HCT116 (cell line): ENCODE measurements at regions not wholly inside any gene's neighbourhood (a gene's known extent, or its start where the extent isn't known, plus 50 kb on each side); places are given as distances from the start of the nearest gene placed in this dataset.

ENCODE experiments used
- ATAC-seq: fragments of 200-7000 bp; cut with Tn5 transposase; 2 replicates; pipeline ENCODE4 v1.9.1; 2020; ENCODE audit warnings: mild to moderate bottlenecking, moderate library complexity
- BruUV-seq: library from RNA; stranded (reverse); fragments of 400-500 nt; replicated peaks from 2 replicates; lab custom pipeline; 2021; lab: Mats Ljungman, UMichigan
- CTCF ChIA-PET: fragments of 300-600 bp; sonication (Branson Sonifier 250); formaldehyde crosslinking; loops from one replicate; lab custom pipeline; 2021; ENCODE audit warnings: antibody characterized with exemption; lab: Charles Lee
- POLR2A ChIA-PET: fragments of 300-600, 350-600 bp; sonication (Branson Sonifier 250); formaldehyde crosslinking; loops from one replicate; lab custom pipeline; 2021; ENCODE audit warnings: antibody characterized with exemption; lab: Charles Lee
- RAD21 ChIA-PET, 2 experiments: fragments of 300-600 bp; sonication (Branson Sonifier 250); formaldehyde crosslinking; loops; one replicate each; lab custom pipeline; 2023; ENCODE audit warnings: low total read pairs in 2 of 2; ENCODE audit not compliant: uncharacterized antibody in 2 of 2, unreplicated experiment in 2 of 2, low non-redundant PET in 1 of 2; lab: Charles Lee
- DNase-seq: peaks from one replicate; pipeline ENCODE4 v3.0.0-alpha.2; 2010; ENCODE audit warnings: low read depth, low spot score
- H2AFZ ChIP-seq: fragments of 200-600 bp; shearing (Covaris generic), sonication (generic); 2 replicates; pipeline ENCODE4 v1.6.1; 2017; ENCODE audit warnings: low read depth, mixed run types, mixed read lengths, antibody characterized with exemption, low read length; ENCODE audit not compliant: poor library complexity, severe bottlenecking
- H3K27ac ChIP-seq: 2 replicates; pipeline ENCODE4 v1.5.1; 2012; ENCODE audit warnings: low read depth, low read length
- H3K27me3 ChIP-seq: fragments of 200-600 bp; sonication (generic); 2 replicates; pipeline ENCODE4 v1.6.1; 2016; ENCODE audit warnings: mixed run types, low read length, mixed read lengths; ENCODE audit not compliant: insufficient read depth
- H3K36me3 ChIP-seq, 2 experiments: fragments of 200-500 bp in 1 of 2; fragments of 200-600 bp in 1 of 2; sonication (Bioruptor generic) in 1 of 2; sonication (generic) in 1 of 2; 2 replicates each; pipeline versions ENCODE4 v1.5.1 to v1.6.1; 2014 to 2016; ENCODE audit warnings: low read length in 2 of 2, inconsistent platforms in 1 of 2, mixed read lengths in 1 of 2, mixed run types in 1 of 2; ENCODE audit not compliant: insufficient read depth in 2 of 2, control insufficient read depth in 1 of 2
- H3K4me1 ChIP-seq, 2 experiments: fragments of 200-600 bp in 1 of 2; sonication (generic) in 1 of 2; 2 replicates each; pipeline versions ENCODE4 v1.5.1 to v1.6.1; 2012 to 2017; ENCODE audit warnings: low read length in 2 of 2, inconsistent platforms in 1 of 2, mild to moderate bottlenecking in 1 of 2, mixed read lengths in 1 of 2, mixed run types in 1 of 2, moderate library complexity in 1 of 2; ENCODE audit not compliant: insufficient read depth in 2 of 2, control insufficient read depth in 1 of 2
- H3K4me2 ChIP-seq: fragments of 200-600 bp; sonication (generic); 2 replicates; pipeline ENCODE4 v1.6.1; 2017; ENCODE audit warnings: mixed run types, low read length, mixed read lengths
- H3K4me3 ChIP-seq, 2 experiments: fragments of 200-600 bp in 1 of 2; sonication (generic) in 1 of 2; replicated peaks in 1 of 2; 2 replicates each; pipeline ENCODE4 v1.5.1; 2011 to 2016; ENCODE audit warnings: low read length in 2 of 2, control low read depth in 1 of 2, low read depth in 1 of 2, mild to moderate bottlenecking in 1 of 2, mixed read lengths in 1 of 2, mixed run types in 1 of 2
- H3K79me2 ChIP-seq: fragments of 200-600 bp; sonication (generic); 2 replicates; pipeline ENCODE4 v1.6.1; 2017; ENCODE audit warnings: mild to moderate bottlenecking, mixed run types, low read length, moderate library complexity, mixed read lengths; ENCODE audit not compliant: insufficient read depth
- H3K9ac ChIP-seq: fragments of 200-600 bp; sonication (generic); 2 replicates; pipeline ENCODE4 v1.6.1; 2016; ENCODE audit warnings: low read length, mixed read lengths
- H3K9me2 ChIP-seq: fragments of 200-600 bp; sonication (generic), shearing (Covaris generic); 2 replicates; pipeline ENCODE4 v1.6.1; 2017; ENCODE audit warnings: mixed run types, mild to moderate bottlenecking, moderate library complexity; ENCODE audit not compliant: insufficient read depth
- H3K9me3 ChIP-seq, 2 experiments: fragments of 200-500 bp in 1 of 2; fragments of 200-600 bp in 1 of 2; sonication (Bioruptor generic) in 1 of 2; sonication (generic) in 1 of 2; 2 replicates each; pipeline ENCODE4 v1.6.1; 2014 to 2017; ENCODE audit warnings: low read length in 2 of 2, mixed read lengths in 2 of 2, inconsistent platforms in 1 of 2, low read depth in 1 of 2, mild to moderate bottlenecking in 1 of 2, mixed run types in 1 of 2, moderate library complexity in 1 of 2; ENCODE audit not compliant: control insufficient read depth in 1 of 2, insufficient read depth in 1 of 2
- H4K20me1 ChIP-seq: fragments of 200-600 bp; sonication (generic), shearing (Covaris generic); 2 replicates; pipeline ENCODE4 v1.6.1; 2017; ENCODE audit warnings: mixed run types, mild to moderate bottlenecking, moderate library complexity; ENCODE audit not compliant: insufficient read depth
- ATF3 ChIP-seq: IDR thresholded peaks from 2 replicates; pipeline ENCODE4 v1.6.1; 2012
- EGR1 ChIP-seq: IDR thresholded peaks from 2 replicates; pipeline ENCODE4 v1.6.1; 2012; ENCODE audit warnings: low read depth
- ELF1 ChIP-seq: IDR thresholded peaks from 2 replicates; pipeline ENCODE4 v1.6.1; 2012; ENCODE audit warnings: low read depth, borderline replicate concordance
- EZH2phosphoT487 ChIP-seq: fragments of 200-600 bp; IDR thresholded peaks from 2 replicates; pipeline ENCODE4 v1.6.1; 2018; ENCODE audit warnings: antibody characterized with exemption, borderline replicate concordance
- JUND ChIP-seq: IDR thresholded peaks from 2 replicates; pipeline ENCODE4 v1.6.1; 2012
- MAX ChIP-seq: IDR thresholded peaks from 2 replicates; pipeline ENCODE4 v1.6.1; 2012
- POLR2A ChIP-seq: IDR thresholded peaks from 2 replicates; pipeline ENCODE4 v1.7.0; 2011; ENCODE audit warnings: borderline replicate concordance; ENCODE audit not compliant: insufficient read depth, insufficient read length; ENCODE audit errors: extremely low read depth
- RAD21 ChIP-seq: IDR thresholded peaks from 2 replicates; pipeline ENCODE4 v1.6.1; 2012; ENCODE audit warnings: low read depth, mild to moderate bottlenecking
- SIN3A ChIP-seq: IDR thresholded peaks from 2 replicates; pipeline ENCODE4 v1.6.1; 2012; ENCODE audit warnings: low read depth
- SP1 ChIP-seq: IDR thresholded peaks from 2 replicates; pipeline ENCODE4 v1.6.1; 2012; ENCODE audit warnings: low read depth
- YY1 ChIP-seq: IDR thresholded peaks from 2 replicates; pipeline ENCODE4 v1.6.1; 2011; ENCODE audit warnings: low read length, low read depth, moderate library complexity, mild to moderate bottlenecking; ENCODE audit not compliant: insufficient replicate concordance; ENCODE audit errors: extremely low read depth
- ZBTB33 ChIP-seq: IDR thresholded peaks from 2 replicates; pipeline ENCODE4 v1.6.1; 2011; ENCODE audit warnings: mild to moderate bottlenecking, low read length, moderate library complexity; ENCODE audit not compliant: insufficient replicate concordance; ENCODE audit errors: extremely low read depth
- ZNF274 ChIP-seq: fragments of 200-500 bp; sonication (Bioruptor generic); IDR thresholded peaks from 2 replicates; pipeline ENCODE4 v1.6.1; 2014; ENCODE audit warnings: mild to moderate bottlenecking, low read depth, low read length, inconsistent platforms
- intact Hi-C: fragments of 100-400 bp; cut with micrococcal nuclease; formaldehyde crosslinking; loops from 2 replicates; pipeline ENCODE4 v1.10.0; 2022

GRCh38 chr4:108488865-108489264, 131.5 kb upstream of the RPL34 start:
- TF ChIP-seq YY1 (no peak), RAD21 (no peak), EGR1 (no peak), SP1 (no peak), EZH2phosphoT487 (no peak), ELF1 (no peak), JUND (no peak), ATF3 (no peak), ZBTB33 (no peak), ZNF274 (no peak), POLR2A (no peak), SIN3A (no peak), MAX (no peak)
- H3K9ac ChIP-seq = no peak overlapping the region
- no peaks in the 10 kb centered on the region for H4K20me1 ChIP-seq
- no peaks in the 10 kb centered on the region for H3K9me3 ChIP-seq
- DNase-seq = no peak
- RAD21 ChIA-PET = no interaction called here
- POLR2A ChIA-PET = no interaction called here
- 0 out of 4 replicates have a peak, but pooled peaks cover 0 to 3% of the 10 kb centered on the region in 2 experiments for H3K4me1 ChIP-seq
- H3K27me3 ChIP-seq = no peaks in the 10 kb centered on the region
- H3K9me2 ChIP-seq = no peaks in the 10 kb centered on the region
- no peak overlapping the region for H3K27ac ChIP-seq
- CTCF ChIA-PET = no interaction called here
- H3K4me2 ChIP-seq = no peak overlapping the region
- H3K36me3 ChIP-seq = no peaks in the 10 kb centered on the region
- no TSS peak for BruUV-seq
- H3K79me2 ChIP-seq = no peaks in the 10 kb centered on the region
- ATAC-seq = no peak
- H3K4me3 ChIP-seq = no peak overlapping the region
- intact Hi-C loops = no loop called here
- no peak overlapping the region for H2AFZ ChIP-seq
